MM.1S (cell line): ENCODE measurements at regions not wholly inside any gene's neighbourhood (a gene's known extent, or its start where the extent isn't known, plus 50 kb on each side); places are given as distances from the start of the nearest gene placed in this dataset.

ENCODE experiments used
- DNase-seq: peaks from one replicate; pipeline ENCODE4 v3.0.0-alpha.2; 2015
- H2AFZ ChIP-seq: fragments of 300-600 bp; sonication (generic); 2 replicates; pipeline ENCODE4 v1.6.0; 2016; ENCODE audit warnings: antibody characterized with exemption, low read length
- H3F3A ChIP-seq: fragments of 300-600 bp; sonication (generic); 2 replicates; pipeline ENCODE4 v1.6.1; 2016; ENCODE audit warnings: mild to moderate bottlenecking, antibody characterized with exemption, low read length, moderate library complexity, mixed read lengths; ENCODE audit not compliant: insufficient read depth
- H3K27ac ChIP-seq: fragments of 300-600 bp; sonication (generic); 2 replicates; pipeline ENCODE4 v1.5.1; 2016; ENCODE audit warnings: mild to moderate bottlenecking, low read length
- H3K27me3 ChIP-seq: fragments of 300-600 bp; sonication (generic); replicated peaks from 2 replicates; pipeline ENCODE4 v1.6.0; 2016; ENCODE audit warnings: low read length; ENCODE audit not compliant: insufficient read depth
- H3K36me3 ChIP-seq: fragments of 300-600 bp; sonication (generic); replicated peaks from 2 replicates; pipeline ENCODE4 v1.6.1; 2016; ENCODE audit warnings: mild to moderate bottlenecking, low read length, mixed read lengths; ENCODE audit not compliant: insufficient read depth
- H3K4me1 ChIP-seq: fragments of 300-600 bp; sonication (generic); 2 replicates; pipeline ENCODE4 v1.6.1; 2016; ENCODE audit warnings: low read length, mixed read lengths
- H3K4me2 ChIP-seq: fragments of 300-600 bp; sonication (generic); 2 replicates; pipeline ENCODE4 v1.6.0; 2016; ENCODE audit warnings: low read depth, low read length
- H3K4me3 ChIP-seq: fragments of 300-600 bp; sonication (generic); 2 replicates; pipeline ENCODE4 v1.5.1; 2016; ENCODE audit warnings: low read length, mixed read lengths
- H3K79me2 ChIP-seq: fragments of 300-600 bp; sonication (generic); 2 replicates; pipeline ENCODE4 v1.6.1; 2016; ENCODE audit warnings: mixed run types, low read length, mixed read lengths
- H3K9ac ChIP-seq: fragments of 300-600 bp; sonication (generic); 2 replicates; pipeline ENCODE4 v1.6.1; 2016; ENCODE audit warnings: low read length, mixed read lengths
- H3K9me2 ChIP-seq: fragments of 300-600 bp; sonication (generic); replicated peaks from 2 replicates; pipeline ENCODE4 v1.6.1; 2016; ENCODE audit warnings: mild to moderate bottlenecking, low read length, mixed read lengths; ENCODE audit not compliant: insufficient read depth
- H3K9me3 ChIP-seq: fragments of 300-600 bp; sonication (generic); replicated peaks from 2 replicates; pipeline ENCODE4 v1.6.1; 2016; ENCODE audit warnings: mild to moderate bottlenecking, low read length, mixed read lengths; ENCODE audit not compliant: insufficient read depth
- H4K20me1 ChIP-seq: fragments of 300-600 bp; sonication (generic); 2 replicates; pipeline ENCODE4 v1.6.1; 2016; ENCODE audit warnings: mild to moderate bottlenecking, low read length, moderate library complexity, mixed read lengths; ENCODE audit not compliant: insufficient read depth
- CTCF ChIP-seq: fragments of 300-600 bp; sonication (generic); IDR thresholded peaks from 2 replicates; pipeline ENCODE4 v1.5.1; 2016; ENCODE audit warnings: antibody characterized with exemption, low read length, mixed read lengths
- EZH2 ChIP-seq: fragments of 300-600 bp; sonication (generic); optimal IDR thresholded peaks from 2 replicates; pipeline ENCODE3; 2017; ENCODE audit warnings: low read depth, mild to moderate bottlenecking, antibody characterized with exemption, low read length, mixed read lengths
- EZH2phosphoT487 ChIP-seq: fragments of 300-600 bp; sonication (generic); IDR thresholded peaks from 2 replicates; pipeline ENCODE4 v1.6.1; 2018; ENCODE audit warnings: antibody characterized with exemption, low read length

GRCh38 chr13:106417467-106418110 is 117.9 kb downstream of the EFNB2 start:
- H3K9ac ChIP-seq: no peak overlapping the region
- H3K27ac ChIP-seq: no peak overlapping the region
- TF ChIP-seq CTCF (no peak), EZH2phosphoT487 (no peak), EZH2 (no peak)
- H3K4me3 ChIP-seq: no peak overlapping the region
- H4K20me1 ChIP-seq: no peaks in the 10 kb centered on the region
- DNase-seq: no peak
- no peaks in the 10 kb centered on the region for H3K79me2 ChIP-seq
- H3K9me2 ChIP-seq: no peaks in the 10 kb centered on the region
- H3F3A ChIP-seq: no peaks in the 10 kb centered on the region
- H3K36me3 ChIP-seq: no peaks in the 10 kb centered on the region
- H3K4me2 ChIP-seq: no peak overlapping the region
- H3K4me1 ChIP-seq: no peaks in the 10 kb centered on the region
- H3K9me3 ChIP-seq: no peaks in the 10 kb centered on the region
- H2AFZ ChIP-seq: no peak overlapping the region
- no peaks in the 10 kb centered on the region for H3K27me3 ChIP-seq

GRCh38 chr13:106416645-106417044 is 118.8 kb downstream of the EFNB2 start:
- no peaks in the 10 kb centered on the region for H3K36me3 ChIP-seq
- no peak overlapping the region for H3K9ac ChIP-seq
- H3K4me1 ChIP-seq: no peaks in the 10 kb centered on the region
- no peak for DNase-seq
- H3K27me3 ChIP-seq: no peaks in the 10 kb centered on the region
- H3K9me3 ChIP-seq: no peaks in the 10 kb centered on the region
- H3K4me3 ChIP-seq: no peak overlapping the region
- no peak overlapping the region for H2AFZ ChIP-seq
- H3K9me2 ChIP-seq: no peaks in the 10 kb centered on the region
- H3K79me2 ChIP-seq: no peaks in the 10 kb centered on the region
- H3K4me2 ChIP-seq: no peak overlapping the region
- no peaks in the 10 kb centered on the region for H3F3A ChIP-seq
- H4K20me1 ChIP-seq: no peaks in the 10 kb centered on the region
- no peak overlapping the region for H3K27ac ChIP-seq
- no peak for TF ChIP-seq EZH2phosphoT487
- TF ChIP-seq CTCF: no peak

- H3K27ac ChIP-seq: no peak overlapping the region
- no peaks in the 10 kb centered on the region for H3K9me3 ChIP-seq
- no peaks in the 10 kb centered on the region for H3K79me2 ChIP-seq
- DNase-seq: no peak
- H4K20me1 ChIP-seq: no peaks in the 10 kb centered on the region
- no peaks in the 10 kb centered on the region for H3K9me2 ChIP-seq
- H3K4me2 ChIP-seq: no peak overlapping the region
- H2AFZ ChIP-seq: no peak overlapping the region
- no peaks in the 10 kb centered on the region for H3K4me1 ChIP-seq
- no peak overlapping the region for H3K9ac ChIP-seq
- H3F3A ChIP-seq: no peaks in the 10 kb centered on the region
- no peak overlapping the region for H3K4me3 ChIP-seq
- H3K36me3 ChIP-seq: no peaks in the 10 kb centered on the region
- H3K27me3 ChIP-seq: no peaks in the 10 kb centered on the region
- TF ChIP-seq EZH2 (no peak), EZH2phosphoT487 (no peak), CTCF (no peak)
These were observed 119.5 kb downstream of the EFNB2 start for GRCh38 chr13:106415971-106416370.
